Prostate gland (tissue), 2 donors: ENCODE measurements at regions not wholly inside any gene's neighbourhood (a gene's known extent, or its start where the extent isn't known, plus 50 kb on each side); places are given as distances from the start of the nearest gene placed in this dataset.

Source experiments
- DNase-seq: peaks from one replicate; pipeline ENCODE4 v3.0.0-alpha.2; 2019; ENCODE audit warnings: low spot score
- H3K27ac ChIP-seq, 2 donors: fragments of 200-600 bp; sonication (generic); 2 replicates each; pipeline ENCODE4 v1.5.1; 2017 to 2019
- H3K27me3 ChIP-seq: fragments of 200-600 bp; sonication (generic); replicated peaks from 2 replicates; pipeline ENCODE4 v1.5.1; 2019; ENCODE audit not compliant: insufficient read depth
- H3K36me3 ChIP-seq, 2 donors: fragments of 200-600 bp; sonication (generic); 1 replicate in 1 of 2; 2 replicates in 1 of 2; pipeline versions ENCODE4 v1.5.1 to v1.8.1; 2017 to 2019
- H3K4me1 ChIP-seq: fragments of 200-600 bp; sonication (generic); replicated peaks from 2 replicates; pipeline ENCODE4 v1.5.1; 2019
- H3K4me3 ChIP-seq, 2 donors: fragments of 200-600 bp; sonication (generic); 2 replicates each; pipeline ENCODE4 v1.5.1; 2017 to 2019
- H3K9me3 ChIP-seq: fragments of 200-600 bp; sonication (generic); 2 replicates; pipeline ENCODE4 v1.5.1; 2017
- POLR2A ChIP-seq: fragments of 450-650 bp; IDR thresholded peaks from one replicate; pipeline ENCODE4 v1.6.1; 2016; ENCODE audit warnings: antibody characterized with exemption, mild to moderate bottlenecking
- POLR2AphosphoS5 ChIP-seq: sonication (generic); formaldehyde crosslinking; IDR thresholded peaks from one replicate; pipeline ENCODE4 v1.6.1; 2017; ENCODE audit warnings: antibody characterized with exemption
- whole genome bisulfite sequencing: methylation state at CpG from one replicate; pipeline ENCODE4 v1.1.5; 2018; 5-methylcytosine and 5-hydroxymethylcytosine counted together
- intact Hi-C: fragments of 100-400 bp; cut with DNase I; formaldehyde crosslinking; loops from one replicate; pipeline ENCODE4 v1.14.2; 2022
- TF ChIP-seq, protein P1 (sequence below), 4 experiments: fragments of 200-600 bp in 2 of 4; fragments of 450-650 bp in 2 of 4; sonication (generic) in 2 of 4; IDR thresholded peaks; 1 replicate in 3 of 4; 2 replicates in 1 of 4; pipeline ENCODE4 v1.5.1; 2016 to 2019; ENCODE audit warnings: antibody characterized with exemption in 4 of 4, mild to moderate bottlenecking in 2 of 4, moderate library complexity in 2 of 4

DNA sequence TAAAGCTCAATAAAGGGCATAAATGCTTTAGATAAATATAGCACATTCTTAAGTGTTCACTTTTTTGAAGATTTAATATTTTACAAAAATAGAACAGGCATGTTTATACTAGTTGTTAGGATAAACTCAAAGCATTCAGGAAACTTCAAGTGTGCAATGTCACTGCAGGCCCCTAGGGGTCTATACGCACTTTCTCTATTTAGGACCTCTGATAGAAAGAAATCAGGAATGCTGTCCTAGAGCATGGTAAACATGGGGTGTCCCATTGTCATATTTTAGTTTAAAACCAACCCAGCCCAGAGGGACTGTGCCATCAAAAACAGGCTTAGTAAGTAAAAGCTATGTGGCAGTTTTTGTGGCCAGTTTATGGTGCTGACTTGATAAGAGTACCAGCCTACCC is 102.2 kb downstream of the BARHL2 start:
- no peak for DNase-seq
- 58% methylated on average over 1 of the region's 1 CpG for WGBS
- no peak for TF ChIP-seq POLR2AphosphoS5
- no peak for TF ChIP-seq POLR2A
- H3K9me3 ChIP-seq = no peaks in the 10 kb centered on the region
- no peak overlapping the region for H3K27ac ChIP-seq
- intact Hi-C loops = no loop called here
- H3K4me1 ChIP-seq = no peaks in the 10 kb centered on the region
- H3K36me3 ChIP-seq = no peaks in the 10 kb centered on the region
- no peaks in the 10 kb centered on the region for H3K27me3 ChIP-seq
- H3K4me3 ChIP-seq = no peak overlapping the region

DNA sequence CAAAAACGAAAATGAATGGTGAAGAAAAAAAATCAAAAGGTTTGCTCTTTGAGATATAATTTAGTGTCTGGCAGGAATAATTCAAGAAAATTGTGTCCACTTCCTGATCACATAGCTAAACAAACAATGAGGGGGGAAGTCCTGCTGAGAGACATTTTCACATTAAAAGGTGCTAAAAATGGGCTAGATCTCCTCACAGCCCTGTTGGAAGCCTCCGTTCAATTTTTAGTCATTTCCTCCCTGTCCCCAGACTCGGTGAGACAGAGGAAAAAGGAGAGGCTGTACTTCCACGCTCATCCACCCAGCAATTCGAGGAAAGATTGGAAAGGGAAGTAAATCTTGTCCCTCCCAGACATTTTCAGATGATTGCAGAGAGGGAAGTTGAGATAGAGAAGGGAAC is 103.7 kb downstream of the BARHL2 start:
- intact Hi-C loops = no loop called here
- 30% methylated on average over 5 of the region's 5 CpGs for WGBS
- no peak for DNase-seq
- Histone ChIP-seq H3K36me3 (no peaks in the 10 kb centered on the region), H3K27ac (no peak overlapping the region), H3K4me3 (no peak overlapping the region), H3K4me1 (no peaks in the 10 kb centered on the region), H3K9me3 (no peaks in the 10 kb centered on the region), H3K27me3 (no peaks in the 10 kb centered on the region)
- TF ChIP-seq, protein P1, sequence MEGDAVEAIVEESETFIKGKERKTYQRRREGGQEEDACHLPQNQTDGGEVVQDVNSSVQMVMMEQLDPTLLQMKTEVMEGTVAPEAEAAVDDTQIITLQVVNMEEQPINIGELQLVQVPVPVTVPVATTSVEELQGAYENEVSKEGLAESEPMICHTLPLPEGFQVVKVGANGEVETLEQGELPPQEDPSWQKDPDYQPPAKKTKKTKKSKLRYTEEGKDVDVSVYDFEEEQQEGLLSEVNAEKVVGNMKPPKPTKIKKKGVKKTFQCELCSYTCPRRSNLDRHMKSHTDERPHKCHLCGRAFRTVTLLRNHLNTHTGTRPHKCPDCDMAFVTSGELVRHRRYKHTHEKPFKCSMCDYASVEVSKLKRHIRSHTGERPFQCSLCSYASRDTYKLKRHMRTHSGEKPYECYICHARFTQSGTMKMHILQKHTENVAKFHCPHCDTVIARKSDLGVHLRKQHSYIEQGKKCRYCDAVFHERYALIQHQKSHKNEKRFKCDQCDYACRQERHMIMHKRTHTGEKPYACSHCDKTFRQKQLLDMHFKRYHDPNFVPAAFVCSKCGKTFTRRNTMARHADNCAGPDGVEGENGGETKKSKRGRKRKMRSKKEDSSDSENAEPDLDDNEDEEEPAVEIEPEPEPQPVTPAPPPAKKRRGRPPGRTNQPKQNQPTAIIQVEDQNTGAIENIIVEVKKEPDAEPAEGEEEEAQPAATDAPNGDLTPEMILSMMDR (IDR thresholded peaks at IDR 0.05) = no peak
- TF ChIP-seq POLR2AphosphoS5 (no peak), POLR2A (no peak)

DNA sequence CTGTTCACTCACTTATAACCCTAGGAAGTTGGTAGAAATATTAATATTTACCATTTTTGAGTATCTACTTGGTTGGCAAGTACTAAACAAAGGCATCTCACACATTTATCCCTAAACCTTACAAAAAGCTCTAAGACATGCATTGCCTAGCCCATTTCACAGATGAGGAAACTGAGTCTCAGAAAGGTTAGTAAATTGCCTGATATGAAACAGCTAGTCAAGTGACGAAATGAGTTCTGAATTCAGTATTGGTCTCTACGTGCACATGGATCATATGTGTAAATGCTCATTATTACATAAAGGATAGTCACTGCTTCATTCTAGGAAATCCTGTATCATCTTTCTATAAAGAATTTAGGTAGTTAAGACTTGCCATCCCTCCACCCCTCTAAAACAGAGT is 105.1 kb downstream of the BARHL2 start:
- TF ChIP-seq, protein P1 (IDR thresholded peaks at IDR 0.05) = no peak
- TF ChIP-seq POLR2AphosphoS5 (no peak), POLR2A (no peak)
- no peak overlapping the region for H3K27ac ChIP-seq
- no peaks in the 10 kb centered on the region for H3K36me3 ChIP-seq
- no peaks in the 10 kb centered on the region for H3K9me3 ChIP-seq
- no peak for DNase-seq
- H3K4me1 ChIP-seq = no peaks in the 10 kb centered on the region
- WGBS = 97% methylated on average over 2 of the region's 2 CpGs
- no peak overlapping the region for H3K4me3 ChIP-seq
- intact Hi-C loops = no loop called here
- H3K27me3 ChIP-seq = no peaks in the 10 kb centered on the region

DNA sequence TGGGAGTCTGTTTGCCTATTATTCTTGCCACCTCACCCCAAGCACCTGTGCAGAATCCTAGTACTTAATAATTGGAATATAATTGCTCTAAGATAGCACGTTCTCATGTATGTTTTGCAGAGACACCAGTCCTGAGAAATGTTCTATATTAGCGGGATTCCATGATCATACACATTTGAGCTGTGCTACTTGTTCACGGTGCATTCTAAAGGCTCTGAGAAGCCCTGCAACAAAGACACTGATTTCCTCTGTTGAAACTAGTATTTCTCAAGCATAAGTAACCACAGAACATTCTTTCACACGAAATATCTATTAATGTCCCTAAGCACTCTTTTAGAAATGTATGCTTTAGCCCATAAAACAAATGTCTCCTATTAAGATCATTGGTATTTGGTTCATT is 109.4 kb downstream of the BARHL2 start:
- no peak for DNase-seq
- Histone ChIP-seq H3K27ac (no peak overlapping the region), H3K27me3 (no peaks in the 10 kb centered on the region), H3K36me3 (no peaks in the 10 kb centered on the region), H3K4me1 (no peaks in the 10 kb centered on the region), H3K4me3 (no peak overlapping the region), H3K9me3 (no peaks in the 10 kb centered on the region)
- TF ChIP-seq POLR2AphosphoS5 (no peak), POLR2A (no peak)
- TF ChIP-seq, protein P1 (IDR thresholded peaks at IDR 0.05) = no peak
- intact Hi-C loops = no loop called here
- WGBS = 88% methylated on average over 4 of the region's 4 CpGs

DNA sequence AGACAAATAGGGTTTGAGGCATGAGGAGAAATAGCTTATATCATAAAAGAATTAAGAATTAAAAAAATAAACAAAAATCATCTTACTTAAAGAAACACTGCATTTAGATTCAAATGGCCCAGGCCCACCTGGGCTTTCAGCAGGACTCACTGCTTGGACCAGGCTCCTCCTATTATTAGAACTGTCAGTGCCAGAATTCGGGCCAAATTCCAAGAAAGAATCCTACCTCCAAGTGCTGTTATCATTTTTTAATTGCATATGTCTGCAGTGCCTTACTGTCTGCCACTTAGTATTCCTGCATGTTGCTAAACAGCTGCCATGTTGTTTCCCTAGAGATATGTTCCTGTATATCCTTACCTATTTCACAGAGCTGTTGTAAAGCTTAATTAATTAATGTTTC is 112.0 kb downstream of the BARHL2 start:
- intact Hi-C loops = no loop called here
- DNase-seq = no peak
- Histone ChIP-seq H3K4me1 (no peaks in the 10 kb centered on the region), H3K36me3 (no peaks in the 10 kb centered on the region), H3K4me3 (no peak overlapping the region), H3K9me3 (no peaks in the 10 kb centered on the region), H3K27me3 (no peaks in the 10 kb centered on the region), H3K27ac (no peak overlapping the region)
- WGBS = 59% methylated on average over 1 of the region's 1 CpG
- TF ChIP-seq POLR2AphosphoS5 (no peak), POLR2A (no peak)
- TF ChIP-seq, protein P1 (IDR thresholded peaks at IDR 0.05) = no peak
